Keratinocyte (primary cell): ENCODE measurements at regions not wholly inside any gene's neighbourhood (a gene's known extent, or its start where the extent isn't known, plus 50 kb on each side); places are given as distances from the start of the nearest gene placed in this dataset.

Source experiments
- EZH2 ChIP-seq: IDR thresholded peaks from one replicate; pipeline ENCODE4 v1.6.1; 2012; ENCODE audit warnings: inconsistent platforms, mild to moderate bottlenecking, low read length, moderate library complexity
- TF ChIP-seq, protein P1 (sequence below), 3 experiments: IDR thresholded peaks in 1 of 3; conservative IDR thresholded peaks in 1 of 3; optimal IDR thresholded peaks in 1 of 3; 2 replicates in 2 of 3; 3 replicates in 1 of 3; pipeline versions ENCODE3 to v1.5.1; 2011; ENCODE audit warnings: low read length in 3 of 3, mild to moderate bottlenecking in 3 of 3, moderate library complexity in 2 of 3, control low read depth in 1 of 3, inconsistent platforms in 1 of 3; ENCODE audit not compliant: insufficient read depth in 2 of 3; ENCODE audit errors: extremely low read depth in 1 of 3

DNA sequence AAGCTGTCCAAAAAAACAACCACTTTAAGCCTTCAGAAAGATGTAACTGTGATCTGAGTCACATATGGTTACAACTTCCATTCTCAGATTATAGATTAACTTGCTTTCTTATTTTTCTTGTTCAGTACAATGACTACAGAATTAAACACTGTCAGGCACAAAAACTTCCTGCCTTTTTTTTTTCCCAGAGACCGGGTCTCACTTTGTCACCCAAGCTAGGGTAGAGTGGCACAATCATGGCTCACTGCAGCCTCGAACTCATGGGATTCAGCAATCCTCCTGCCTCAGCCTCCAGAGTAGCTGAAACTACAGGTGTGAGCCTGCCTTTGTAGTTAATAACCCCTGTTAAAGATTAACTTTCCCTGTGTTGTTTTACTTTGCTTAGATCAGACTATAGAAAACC is 163.2 kb downstream of the AVL9 start:
- TF ChIP-seq, protein P1, sequence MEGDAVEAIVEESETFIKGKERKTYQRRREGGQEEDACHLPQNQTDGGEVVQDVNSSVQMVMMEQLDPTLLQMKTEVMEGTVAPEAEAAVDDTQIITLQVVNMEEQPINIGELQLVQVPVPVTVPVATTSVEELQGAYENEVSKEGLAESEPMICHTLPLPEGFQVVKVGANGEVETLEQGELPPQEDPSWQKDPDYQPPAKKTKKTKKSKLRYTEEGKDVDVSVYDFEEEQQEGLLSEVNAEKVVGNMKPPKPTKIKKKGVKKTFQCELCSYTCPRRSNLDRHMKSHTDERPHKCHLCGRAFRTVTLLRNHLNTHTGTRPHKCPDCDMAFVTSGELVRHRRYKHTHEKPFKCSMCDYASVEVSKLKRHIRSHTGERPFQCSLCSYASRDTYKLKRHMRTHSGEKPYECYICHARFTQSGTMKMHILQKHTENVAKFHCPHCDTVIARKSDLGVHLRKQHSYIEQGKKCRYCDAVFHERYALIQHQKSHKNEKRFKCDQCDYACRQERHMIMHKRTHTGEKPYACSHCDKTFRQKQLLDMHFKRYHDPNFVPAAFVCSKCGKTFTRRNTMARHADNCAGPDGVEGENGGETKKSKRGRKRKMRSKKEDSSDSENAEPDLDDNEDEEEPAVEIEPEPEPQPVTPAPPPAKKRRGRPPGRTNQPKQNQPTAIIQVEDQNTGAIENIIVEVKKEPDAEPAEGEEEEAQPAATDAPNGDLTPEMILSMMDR (optimal IDR thresholded peaks at IDR 0.05 in 1 of 3, IDR thresholded peaks at IDR 0.05 in 1 of 3, conservative IDR thresholded peaks at IDR 0.05 in 1 of 3; ENCODE audit: extremely low read depth in 1 of 3, insufficient read depth in 2 of 3, low read length in 3 of 3) = no peak
- TF ChIP-seq EZH2 = no peak
